H1 (cell line): ENCODE measurements at regions not wholly inside any gene's neighbourhood (a gene's known extent, or its start where the extent isn't known, plus 50 kb on each side); places are given as distances from the start of the nearest gene placed in this dataset.
A peak's percentile ranks its signal among the peaks of the same experiment; 100 is the strongest.

Experiments used
- CTCF ChIA-PET: fragments of 300-600 bp; sonication (Branson Sonifier 250); formaldehyde crosslinking; loops from one replicate; lab custom pipeline; 2021; ENCODE audit not compliant: partially characterized antibody; lab: Charles Lee
- POLR2A ChIA-PET: fragments of 300-600 bp; sonication (Branson Sonifier 250); formaldehyde crosslinking; loops from one replicate; lab custom pipeline; 2021; ENCODE audit warnings: inconsistent platforms; ENCODE audit not compliant: partially characterized antibody; lab: Charles Lee
- DNase-seq, 2 experiments: peaks; one replicate each; pipeline versions ENCODE4 v3.0.0 to v3.0.0-alpha.2; 2010 to 2022; ENCODE audit warnings: low spot score in 2 of 2, low read depth in 1 of 2, mixed read lengths in 1 of 2
- FAIRE-seq: peaks from 2 replicates; lab custom pipeline; 2011; peaks lifted over from hg19 to GRCh38; lab: Jason Lieb, UNC
- H2AFZ ChIP-seq: 2 replicates; pipeline ENCODE4 v1.8.1; 2012; ENCODE audit warnings: low read length, inconsistent platforms
- H2AK5ac ChIP-seq: 2 replicates; pipeline ENCODE4 v1.6.1; 2013; ENCODE audit warnings: low read depth, low read length
- H2BK120ac ChIP-seq: replicated peaks from 2 replicates; pipeline ENCODE3; 2013; ENCODE audit warnings: low read depth, low read length, inconsistent platforms
- H2BK12ac ChIP-seq: 2 replicates; pipeline ENCODE4 v1.6.1; 2013; ENCODE audit warnings: low read depth, low read length
- H2BK15ac ChIP-seq: 2 replicates; pipeline ENCODE4 v1.6.1; 2013; ENCODE audit warnings: low read length
- H2BK20ac ChIP-seq: 2 replicates; pipeline ENCODE4 v1.6.1; 2013; ENCODE audit warnings: low read length
- H2BK5ac ChIP-seq: 2 replicates; pipeline ENCODE4 v1.6.1; 2013; ENCODE audit warnings: low read depth, low read length
- H3K14ac ChIP-seq: 2 replicates; pipeline ENCODE4 v1.6.1; 2013; ENCODE audit warnings: inconsistent platforms; ENCODE audit not compliant: insufficient read length
- H3K18ac ChIP-seq: 2 replicates; pipeline ENCODE4 v1.6.1; 2013; ENCODE audit warnings: low read length; ENCODE audit errors: extremely low read depth
- H3K23ac ChIP-seq: 2 replicates; pipeline ENCODE4 v1.6.1; 2013; ENCODE audit warnings: inconsistent platforms; ENCODE audit not compliant: insufficient read length
- H3K23me2 ChIP-seq: 2 replicates; pipeline ENCODE4 v1.6.1; 2013; ENCODE audit warnings: low read depth, low read length
- H3K27ac ChIP-seq: 2 replicates; pipeline ENCODE4 v1.6.1; 2011; ENCODE audit warnings: low read depth, low read length, inconsistent platforms
- H3K27me3 ChIP-seq, 4 experiments: replicated peaks in 1 of 4; 1 replicate in 1 of 4; 2 replicates in 3 of 4; pipeline versions ENCODE4 v1.6.1 to v1.8.1; 2011 to 2013; ENCODE audit warnings: low read length in 3 of 4, mild to moderate bottlenecking in 3 of 4, inconsistent platforms in 2 of 4, mixed read lengths in 2 of 4, moderate library complexity in 1 of 4; ENCODE audit not compliant: control insufficient read depth in 3 of 4, insufficient read depth in 3 of 4; ENCODE audit errors: extremely low read depth in 1 of 4
- H3K36me3 ChIP-seq, 4 experiments: 2 replicates each; pipeline versions ENCODE4 v1.6.1 to v1.8.1; 2011 to 2013; ENCODE audit warnings: mild to moderate bottlenecking in 4 of 4, low read length in 3 of 4, moderate library complexity in 2 of 4, control low read depth in 1 of 4, inconsistent platforms in 1 of 4; ENCODE audit not compliant: insufficient read depth in 4 of 4, control insufficient read depth in 2 of 4
- H3K4ac ChIP-seq: replicated peaks from 2 replicates; pipeline ENCODE3; 2013; ENCODE audit warnings: low read length, low read depth, mixed read lengths, inconsistent platforms; ENCODE audit not compliant: insufficient read length
- H3K4me1 ChIP-seq, 4 experiments: replicated peaks in 1 of 4; 1 replicate in 1 of 4; 2 replicates in 3 of 4; pipeline versions ENCODE4 v1.6.1 to v1.8.1; 2011 to 2013; ENCODE audit warnings: low read length in 3 of 4, inconsistent platforms in 2 of 4, mixed read lengths in 1 of 4; ENCODE audit not compliant: insufficient read depth in 4 of 4, control insufficient read depth in 3 of 4
- H3K4me2 ChIP-seq, 2 experiments: 2 replicates each; pipeline versions ENCODE4 v1.6.1 to v1.8.1; 2011 to 2013; ENCODE audit warnings: low read depth in 2 of 2, low read length in 2 of 2, control low read depth in 1 of 2, inconsistent platforms in 1 of 2, mild to moderate bottlenecking in 1 of 2; ENCODE audit not compliant: insufficient read depth in 1 of 2
- H3K4me3 ChIP-seq, 4 experiments: fragments of 200-600, 300-600 bp in 1 of 4; sonication (generic), shearing (Covaris generic), sonication (Bioruptor Twin) in 1 of 4; 2 replicates each; pipeline versions ENCODE4 v1.5.1 to v1.8.1; 2011 to 2016; ENCODE audit warnings: low read length in 4 of 4, low read depth in 3 of 4, control low read depth in 2 of 4, inconsistent platforms in 2 of 4, mild to moderate bottlenecking in 2 of 4, mixed read lengths in 1 of 4, moderate library complexity in 1 of 4; ENCODE audit not compliant: insufficient read depth in 2 of 4; ENCODE audit errors: extremely low read depth in 1 of 4
- H3K56ac ChIP-seq: replicated peaks from 2 replicates; pipeline ENCODE3; 2013; ENCODE audit warnings: low read depth, mild to moderate bottlenecking, mixed read lengths, low read length, inconsistent platforms; ENCODE audit not compliant: insufficient read length
- H3K79me1 ChIP-seq: 2 replicates; pipeline ENCODE4 v1.6.1; 2013; ENCODE audit warnings: low read depth, low read length, control low read depth
- H3K79me2 ChIP-seq, 2 experiments: 2 replicates each; pipeline versions ENCODE4 v1.6.1 to v1.8.1; 2012 to 2013; ENCODE audit warnings: low read length in 2 of 2, mild to moderate bottlenecking in 2 of 2, inconsistent platforms in 1 of 2; ENCODE audit not compliant: insufficient read depth in 2 of 2, control insufficient read depth in 1 of 2
- H3K9ac ChIP-seq, 4 experiments: replicated peaks in 1 of 4; 1 replicate in 1 of 4; 2 replicates in 3 of 4; pipeline versions ENCODE4 v1.6.1 to v1.8.1; 2011 to 2013; ENCODE audit warnings: low read depth in 3 of 4, low read length in 3 of 4, control low read depth in 2 of 4, mild to moderate bottlenecking in 2 of 4, moderate library complexity in 2 of 4, inconsistent platforms in 1 of 4; ENCODE audit errors: extremely low read depth in 1 of 4
- H3K9me3 ChIP-seq, 2 experiments: 2 replicates each; pipeline versions ENCODE4 v1.6.1 to v1.8.1; 2012 to 2013; ENCODE audit warnings: mild to moderate bottlenecking in 2 of 2, moderate library complexity in 2 of 2, control low read depth in 1 of 2, inconsistent platforms in 1 of 2, low read depth in 1 of 2, low read length in 1 of 2, mixed read lengths in 1 of 2; ENCODE audit not compliant: insufficient read depth in 2 of 2
- H4K20me1 ChIP-seq, 2 experiments: replicated peaks in 1 of 2; 2 replicates each; pipeline versions ENCODE3 to v1.8.1; 2011 to 2013; ENCODE audit warnings: inconsistent platforms in 2 of 2, low read length in 2 of 2, mild to moderate bottlenecking in 1 of 2; ENCODE audit not compliant: insufficient read depth in 2 of 2, control insufficient read depth in 1 of 2
- H4K5ac ChIP-seq: 2 replicates; pipeline ENCODE4 v1.6.1; 2013; ENCODE audit warnings: low read length, low read depth, mixed read lengths, inconsistent platforms; ENCODE audit not compliant: insufficient read length
- H4K8ac ChIP-seq: 2 replicates; pipeline ENCODE4 v1.8.0; 2013; ENCODE audit warnings: mild to moderate bottlenecking, moderate library complexity, low read length, inconsistent platforms; ENCODE audit not compliant: insufficient read depth; ENCODE audit errors: extremely low read depth
- H4K91ac ChIP-seq: replicated peaks from 2 replicates; pipeline ENCODE3; 2013; ENCODE audit warnings: low read length, mixed read lengths, inconsistent platforms; ENCODE audit not compliant: insufficient read length
- CEBPB ChIP-seq: IDR thresholded peaks from 2 replicates; pipeline ENCODE4 v1.6.1; 2012; ENCODE audit warnings: low read depth, low read length
- TEAD4 ChIP-seq: IDR thresholded peaks from 2 replicates; pipeline ENCODE4 v1.6.1; 2012; ENCODE audit warnings: low read depth, low read length, inconsistent platforms, mixed read lengths
- WGBS, 2 experiments: shearing (Covaris generic) in 1 of 2; methylation state at CpG; one replicate each; pipeline versions ENCODE4 v1.1.6 to v1.1.7; 2013 to 2015; ENCODE audit warnings: low lambda C conversion rate in 2 of 2, mixed read lengths in 2 of 2, inconsistent platforms in 1 of 2, low coverage in 1 of 2, missing lambda C conversion rate in 1 of 2; ENCODE audit not compliant: insufficient replicate concordance in 2 of 2, insufficient coverage in 1 of 2, insufficient read length in 1 of 2; ENCODE audit errors: extremely low coverage in 1 of 2, missing lambda C conversion rate in 1 of 2; 5-methylcytosine and 5-hydroxymethylcytosine counted together

GRCh38 chrX:23271026-23271425, 63.6 kb upstream of the PTCHD1 start:
- ChIA-PET CTCF (interaction anchor here (1.5 kb wide), 1 partner anchor 45 kb away, joined by 3 read pairs; no protein-coding TSS in a partner anchor), POLR2A (no interaction called here)
- Histone ChIP-seq H3K79me1 (no peaks in the 10 kb centered on the region), H3K27me3 (no peaks in the 10 kb centered on the region), H3K23me2 (no peaks in the 10 kb centered on the region), H4K5ac (no peak overlapping the region), H2AK5ac (no peak overlapping the region), H2BK12ac (no peak overlapping the region), H3K36me3 (no peaks in the 10 kb centered on the region), H2BK20ac (no peak overlapping the region), H3K23ac (no peak overlapping the region), H2AFZ (no peak overlapping the region), H3K4me1 (no peaks in the 10 kb centered on the region), H3K18ac (no peak overlapping the region), H3K9ac (no peak overlapping the region), H3K56ac (no peak overlapping the region), H4K91ac (no peak overlapping the region), H2BK5ac (no peak overlapping the region), H3K14ac (no peak overlapping the region), H2BK120ac (no peak overlapping the region), H3K27ac (no peak overlapping the region), H3K79me2 (no peaks in the 10 kb centered on the region), H3K4ac (no peak overlapping the region), H2BK15ac (no peak overlapping the region), H4K20me1 (no peaks in the 10 kb centered on the region), H4K8ac (no peak overlapping the region), H3K9me3 (no peaks in the 10 kb centered on the region), H3K4me2 (no peak overlapping the region), H3K4me3 (no peak overlapping the region)
- peak; percentile 21; the same call in 1 of the 2 replicates for TF ChIP-seq CEBPB
- TF ChIP-seq TEAD4 = no peak
- FAIRE-seq (peak; percentile 19), DNase-seq (no peak)
- WGBS, 2 experiments = 82% methylated on average over 1 of the region's 4 CpGs; no CpG with 5 or more reads in 1 of the 2 experiments
